HG03439 (cell line): ENCODE measurements at regions not wholly inside any gene's neighbourhood (a gene's known extent, or its start where the extent isn't known, plus 50 kb on each side); places are given as distances from the start of the nearest gene placed in this dataset.

ENCODE experiments used
- ATAC-seq: cut with Tn5 transposase; IDR thresholded peaks from one replicate; pipeline ENCODE4 v1.9.1; 2021; ENCODE audit warnings: mild to moderate bottlenecking, moderate library complexity; ENCODE audit not compliant: unreplicated experiment

- no peak for ATAC-seq
Measured at GRCh38 chr1:99152132-99152531, 112.2 kb upstream of the PLPPR4 start.

GRCh38 chr1:99163671-99164070 lies 100.6 kb upstream of the PLPPR4 start:
- ATAC-seq, result no peak

GRCh38 chr1:99170516-99170915 lies 93.8 kb upstream of the PLPPR4 start:
- ATAC-seq, result no peak

GRCh38 chr1:99171184-99171813 lies 93.0 kb upstream of the PLPPR4 start:
- no peak for ATAC-seq

- no peak for ATAC-seq
Measured at GRCh38 chr1:99173282-99173681, 91.0 kb upstream of the PLPPR4 start.

- ATAC-seq, result no peak
Measured at GRCh38 chr1:99173900-99174299, 90.4 kb upstream of the PLPPR4 start.

GRCh38 chr1:99176753-99177152 lies 87.5 kb upstream of the PLPPR4 start:
- no peak for ATAC-seq

- no peak for ATAC-seq
Measured at GRCh38 chr1:99177465-99177864, 86.8 kb upstream of the PLPPR4 start.

GRCh38 chr1:99180343-99180808 lies 83.9 kb upstream of the PLPPR4 start:
- ATAC-seq, result peak; percentile 99

GRCh38 chr1:99180915-99181314 lies 83.4 kb upstream of the PLPPR4 start:
- no peak for ATAC-seq

- ATAC-seq, result no peak
Measured at GRCh38 chr1:99181892-99182291, 82.4 kb upstream of the PLPPR4 start.

GRCh38 chr1:99185196-99185595 lies 79.1 kb upstream of the PLPPR4 start:
- no peak for ATAC-seq

- no peak for ATAC-seq
Measured at GRCh38 chr1:99193431-99193830, 70.9 kb upstream of the PLPPR4 start.

GRCh38 chr1:99198393-99198792 lies 65.9 kb upstream of the PLPPR4 start:
- no peak for ATAC-seq

GRCh38 chr1:99207216-99207615 lies 57.1 kb upstream of the PLPPR4 start:
- no peak for ATAC-seq
